Right atrium auricular region (tissue), 2 donors: ENCODE measurements at regions not wholly inside any gene's neighbourhood (a gene's known extent, or its start where the extent isn't known, plus 50 kb on each side); places are given as distances from the start of the nearest gene placed in this dataset.

Experiments
- DNase-seq: peaks from one replicate; pipeline ENCODE4 v3.0.0-alpha.2; 2019; ENCODE audit warnings: low spot score
- H3K27ac ChIP-seq, 2 donors: fragments of 200-600 bp; sonication (generic); 1 replicate in 1 of 2; 2 replicates in 1 of 2; pipeline ENCODE4 v1.5.1; 2016 to 2019
- H3K27me3 ChIP-seq, 2 donors: fragments of 200-600 bp; sonication (generic); one replicate each; pipeline versions ENCODE4 v1.5.1 to v1.6.0; 2017 to 2019
- H3K36me3 ChIP-seq: fragments of 200-600 bp; sonication (generic); one replicate; pipeline ENCODE4 v1.5.1; 2016
- H3K4me1 ChIP-seq, 2 donors: fragments of 200-600 bp; sonication (generic); one replicate each; pipeline versions ENCODE4 v1.5.1 to v1.6.0; 2017 to 2019
- H3K4me3 ChIP-seq, 2 donors: fragments of 200-600 bp; sonication (generic); 1 replicate in 1 of 2; 2 replicates in 1 of 2; pipeline ENCODE4 v1.5.1; 2017 to 2019; ENCODE audit warnings: mild to moderate bottlenecking in 1 of 2, moderate library complexity in 1 of 2
- H3K9me3 ChIP-seq, 2 donors: fragments of 200-600 bp; sonication (generic); one replicate each; pipeline ENCODE4 v1.5.1; 2019
- CTCF ChIP-seq, 2 donors: fragments of 200-600 bp; sonication (generic); IDR thresholded peaks; one replicate each; pipeline ENCODE4 v1.5.1; 2019; ENCODE audit warnings: antibody characterized with exemption in 2 of 2

GRCh38 chr9:121557581-121558447 is 58.2 kb upstream of the GGTA1 start:
- peaks cover 0 to 33% of the 10 kb centered on the region in 2 donors for H3K4me1 ChIP-seq
- peak; percentile 82 for DNase-seq
- H3K4me3 ChIP-seq, result peak overlapping the region in 1 of 2 donors; percentile 1
- H3K27me3 ChIP-seq, result no peaks in the 10 kb centered on the region
- TF ChIP-seq CTCF (IDR thresholded peaks at IDR 0.05), result no peak
- H3K36me3 ChIP-seq, result no peaks in the 10 kb centered on the region
- H3K27ac ChIP-seq, result peak overlapping the region; percentile 48 to 69
- no peaks in the 10 kb centered on the region for H3K9me3 ChIP-seq

GRCh38 chr9:121558473-121558872 is 58.8 kb upstream of the GGTA1 start:
- Histone ChIP-seq H3K9me3 (no peaks in the 10 kb centered on the region), H3K27ac (peak overlapping the region; percentile 48 to 69), H3K36me3 (no peaks in the 10 kb centered on the region), H3K4me1 (peaks cover 0 to 33% of the 10 kb centered on the region in 2 donors), H3K27me3 (no peaks in the 10 kb centered on the region), H3K4me3 (no peak overlapping the region)
- no peak for DNase-seq
- no peak for TF ChIP-seq CTCF (IDR thresholded peaks at IDR 0.05)

- Histone ChIP-seq H3K27ac (peak overlapping the region in 1 of 2 donors; percentile 69), H3K36me3 (no peaks in the 10 kb centered on the region), H3K27me3 (no peaks in the 10 kb centered on the region), H3K4me3 (no peak overlapping the region), H3K9me3 (no peaks in the 10 kb centered on the region), H3K4me1 (peaks cover 0 to 33% of the 10 kb centered on the region in 2 donors)
- DNase-seq, result no peak
- no peak for TF ChIP-seq CTCF (IDR thresholded peaks at IDR 0.05)
These were observed 59.5 kb upstream of the GGTA1 start for GRCh38 chr9:121559183-121559582.

GRCh38 chr9:121560921-121561320 is 61.3 kb upstream of the GGTA1 start:
- Histone ChIP-seq H3K9me3 (no peaks in the 10 kb centered on the region), H3K27ac (no peak overlapping the region), H3K4me3 (no peak overlapping the region), H3K4me1 (peaks cover 0 to 32% of the 10 kb centered on the region in 2 donors), H3K36me3 (no peaks in the 10 kb centered on the region), H3K27me3 (no peaks in the 10 kb centered on the region)
- no peak for TF ChIP-seq CTCF (IDR thresholded peaks at IDR 0.05)
- DNase-seq, result no peak

GRCh38 chr9:121561385-121562222 is 62.0 kb upstream of the GGTA1 start:
- DNase-seq, result no peak
- peak in 1 of 2 donors; percentile 24 for TF ChIP-seq CTCF (IDR thresholded peaks at IDR 0.05)
- no peak overlapping the region for H3K27ac ChIP-seq
- no peaks in the 10 kb centered on the region for H3K9me3 ChIP-seq
- H3K36me3 ChIP-seq, result no peaks in the 10 kb centered on the region
- no peaks in the 10 kb centered on the region for H3K27me3 ChIP-seq
- no peak overlapping the region for H3K4me3 ChIP-seq
- H3K4me1 ChIP-seq, result peaks cover 0 to 32% of the 10 kb centered on the region in 2 donors
